ENCODE measurements at regions not wholly inside any gene's neighbourhood (a gene's known extent, or its start where the extent isn't known, plus 50 kb on each side); places are given as distances from the start of the nearest gene placed in this dataset.
"Not testable (repeated sequence)": the region's sequence is repeated elsewhere in the genome, so short reads cannot be mapped to it uniquely, and the experiment has no call there.

DNA sequence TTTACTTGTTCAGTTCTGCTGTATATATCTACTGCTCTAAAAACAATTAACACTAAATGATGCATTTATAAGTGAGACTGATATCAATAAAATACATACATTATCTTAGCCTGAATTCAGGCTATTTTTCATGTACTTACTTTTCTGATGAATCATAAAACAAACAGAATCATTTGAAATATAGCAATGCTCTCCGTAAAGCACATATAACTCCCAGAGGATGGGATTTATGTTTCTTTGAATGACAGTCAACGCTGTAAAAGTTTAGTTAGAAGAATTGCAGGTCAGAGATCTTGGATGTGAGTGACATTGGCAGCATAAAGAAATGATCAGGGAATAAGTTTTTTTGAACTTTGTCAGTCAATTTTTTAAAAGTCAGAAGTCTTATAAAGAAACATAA lies 740.2 kb upstream of the NOVA1 start:
- TF ChIP-seq, protein P1, sequence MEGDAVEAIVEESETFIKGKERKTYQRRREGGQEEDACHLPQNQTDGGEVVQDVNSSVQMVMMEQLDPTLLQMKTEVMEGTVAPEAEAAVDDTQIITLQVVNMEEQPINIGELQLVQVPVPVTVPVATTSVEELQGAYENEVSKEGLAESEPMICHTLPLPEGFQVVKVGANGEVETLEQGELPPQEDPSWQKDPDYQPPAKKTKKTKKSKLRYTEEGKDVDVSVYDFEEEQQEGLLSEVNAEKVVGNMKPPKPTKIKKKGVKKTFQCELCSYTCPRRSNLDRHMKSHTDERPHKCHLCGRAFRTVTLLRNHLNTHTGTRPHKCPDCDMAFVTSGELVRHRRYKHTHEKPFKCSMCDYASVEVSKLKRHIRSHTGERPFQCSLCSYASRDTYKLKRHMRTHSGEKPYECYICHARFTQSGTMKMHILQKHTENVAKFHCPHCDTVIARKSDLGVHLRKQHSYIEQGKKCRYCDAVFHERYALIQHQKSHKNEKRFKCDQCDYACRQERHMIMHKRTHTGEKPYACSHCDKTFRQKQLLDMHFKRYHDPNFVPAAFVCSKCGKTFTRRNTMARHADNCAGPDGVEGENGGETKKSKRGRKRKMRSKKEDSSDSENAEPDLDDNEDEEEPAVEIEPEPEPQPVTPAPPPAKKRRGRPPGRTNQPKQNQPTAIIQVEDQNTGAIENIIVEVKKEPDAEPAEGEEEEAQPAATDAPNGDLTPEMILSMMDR (IDR thresholded peaks at IDR 0.05): no peak
- no peak overlapping the region for H3K9ac ChIP-seq
- H3K4me2 ChIP-seq (ENCODE audit: low read length): no peak overlapping the region
- no peaks in the 10 kb centered on the region for H3K27me3 ChIP-seq (ENCODE audit: control insufficient read depth, insufficient read depth, low read length)
- no peaks in the 10 kb centered on the region for H3K79me2 ChIP-seq
- no peaks in the 10 kb centered on the region for H3K36me3 ChIP-seq (ENCODE audit: control insufficient read depth, insufficient read depth, low read length)
- no peak overlapping the region for H3K4me3 ChIP-seq (ENCODE audit: low read depth, low read length)
- H3K27ac ChIP-seq: no peak overlapping the region
- H3K9me3 ChIP-seq (ENCODE audit: control insufficient read depth, low read length): no peaks in the 10 kb centered on the region
- H3K4me1 ChIP-seq: no peaks in the 10 kb centered on the region
- no peak overlapping the region for H2AFZ ChIP-seq

DNA sequence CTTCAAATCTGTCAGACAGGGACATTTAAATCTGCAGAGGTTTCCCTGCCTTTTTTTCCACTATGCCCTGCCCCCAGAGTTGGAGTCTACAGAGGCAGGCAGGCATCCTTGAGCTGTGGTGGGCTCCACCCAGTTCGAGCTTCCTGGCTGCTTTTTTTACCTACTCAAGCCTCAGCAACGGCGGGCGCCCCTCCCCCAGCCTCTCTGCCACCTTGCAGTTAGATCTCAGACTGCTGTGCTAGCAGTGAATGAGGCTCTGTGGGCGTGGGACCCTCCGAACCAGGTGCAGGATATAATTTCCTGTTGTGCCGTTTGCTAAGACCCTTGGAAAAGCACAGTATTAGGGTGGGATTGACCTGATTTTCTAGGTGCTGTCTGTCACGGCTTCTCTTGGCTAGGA lies 765.2 kb upstream of the NOVA1 start:
- H3K27me3 ChIP-seq (ENCODE audit: control insufficient read depth, insufficient read depth, low read length); H3K9ac ChIP-seq; H3K36me3 ChIP-seq (ENCODE audit: control insufficient read depth, insufficient read depth, low read length); H3K4me2 ChIP-seq (ENCODE audit: low read length); H3K79me2 ChIP-seq; H3K4me1 ChIP-seq; H3K27ac ChIP-seq; H3K9me3 ChIP-seq (ENCODE audit: control insufficient read depth, low read length); H3K4me3 ChIP-seq (ENCODE audit: low read depth, low read length); H2AFZ ChIP-seq: not testable (repeated sequence)

DNA sequence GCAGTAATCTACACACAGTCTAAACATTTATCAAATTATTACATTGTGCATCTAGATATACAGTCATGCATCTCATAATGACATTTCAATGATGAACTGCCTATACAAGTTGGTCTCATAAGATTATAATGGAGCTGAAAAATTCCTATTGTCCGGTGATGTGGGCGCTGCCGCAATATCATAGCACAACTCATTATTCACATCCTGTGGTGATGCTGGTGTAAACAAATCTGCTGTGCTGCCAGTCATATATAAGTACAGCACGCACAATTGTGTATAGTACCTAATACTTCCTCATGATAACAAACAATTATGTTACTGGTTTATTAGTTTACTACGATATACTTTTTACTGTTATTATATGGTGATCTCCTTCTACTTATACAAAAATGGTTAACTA lies 768.8 kb upstream of the NOVA1 start:
- Histone ChIP-seq H3K9ac (no peak overlapping the region), H3K4me3 (ENCODE audit: low read depth, low read length) (no peak overlapping the region), H3K36me3 (ENCODE audit: control insufficient read depth, insufficient read depth, low read length) (no peaks in the 10 kb centered on the region), H3K4me1 (no peaks in the 10 kb centered on the region), H3K9me3 (ENCODE audit: control insufficient read depth, low read length) (no peaks in the 10 kb centered on the region), H3K27me3 (ENCODE audit: control insufficient read depth, insufficient read depth, low read length) (no peaks in the 10 kb centered on the region), H3K27ac (no peak overlapping the region), H3K79me2 (no peaks in the 10 kb centered on the region), H3K4me2 (ENCODE audit: low read length) (no peak overlapping the region), H2AFZ (no peak overlapping the region)
- TF ChIP-seq, protein P1 (IDR thresholded peaks at IDR 0.05): no peak

DNA sequence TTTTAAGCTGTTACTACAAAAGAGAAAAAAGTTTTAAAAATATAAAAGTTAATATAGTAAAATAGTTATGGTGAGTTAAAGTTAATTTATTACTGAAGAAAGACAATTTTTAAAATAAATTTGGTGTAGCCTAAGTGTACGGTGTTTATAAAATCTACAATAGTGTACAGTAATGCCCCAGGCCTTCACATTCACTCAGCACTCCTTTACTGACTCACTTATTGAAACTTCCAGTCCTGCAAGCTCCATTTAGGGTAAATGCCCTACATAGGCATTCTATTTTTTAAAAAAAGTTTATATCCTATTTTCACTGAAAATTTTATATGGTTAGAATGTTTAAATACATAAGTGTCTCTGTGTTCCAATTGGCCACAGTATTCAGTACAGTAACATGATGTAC lies 769.5 kb upstream of the NOVA1 start:
- H3K4me2 ChIP-seq (ENCODE audit: low read length): no peak overlapping the region
- no peak overlapping the region for H3K4me3 ChIP-seq (ENCODE audit: low read depth, low read length)
- no peaks in the 10 kb centered on the region for H3K36me3 ChIP-seq (ENCODE audit: control insufficient read depth, insufficient read depth, low read length)
- H3K27me3 ChIP-seq (ENCODE audit: control insufficient read depth, insufficient read depth, low read length): no peaks in the 10 kb centered on the region
- H3K9ac ChIP-seq: no peak overlapping the region
- H3K27ac ChIP-seq: no peak overlapping the region
- H2AFZ ChIP-seq: no peak overlapping the region
- no peaks in the 10 kb centered on the region for H3K4me1 ChIP-seq
- TF ChIP-seq, protein P1 (IDR thresholded peaks at IDR 0.05): no peak
- no peaks in the 10 kb centered on the region for H3K79me2 ChIP-seq
- no peaks in the 10 kb centered on the region for H3K9me3 ChIP-seq (ENCODE audit: control insufficient read depth, low read length)

DNA sequence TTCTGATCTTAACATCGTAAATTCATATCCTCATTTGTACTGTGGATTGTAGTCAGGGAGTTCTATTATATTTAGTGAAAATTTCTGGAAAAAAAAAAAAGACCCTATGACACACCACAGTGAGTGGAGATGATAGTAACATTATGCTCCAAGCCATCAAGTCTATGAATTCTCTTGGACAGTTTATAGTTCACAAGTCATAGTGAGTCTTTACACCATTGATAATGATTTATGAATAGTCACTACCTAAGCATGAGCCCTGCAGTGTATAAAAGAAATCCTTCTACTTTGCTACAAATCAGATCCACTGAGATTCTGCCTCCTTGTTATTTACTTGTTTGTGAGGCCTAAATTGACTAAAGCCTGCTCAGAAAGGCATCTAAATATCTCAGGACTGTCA lies 772.2 kb upstream of the NOVA1 start:
- no peak overlapping the region for H3K4me3 ChIP-seq (ENCODE audit: low read depth, low read length)
- no peak overlapping the region for H2AFZ ChIP-seq
- no peaks in the 10 kb centered on the region for H3K79me2 ChIP-seq
- no peaks in the 10 kb centered on the region for H3K27me3 ChIP-seq (ENCODE audit: control insufficient read depth, insufficient read depth, low read length)
- TF ChIP-seq, protein P1 (IDR thresholded peaks at IDR 0.05): no peak
- no peak overlapping the region for H3K27ac ChIP-seq
- H3K9me3 ChIP-seq (ENCODE audit: control insufficient read depth, low read length): no peaks in the 10 kb centered on the region
- H3K9ac ChIP-seq: no peak overlapping the region
- H3K4me2 ChIP-seq (ENCODE audit: low read length): no peak overlapping the region
- H3K36me3 ChIP-seq (ENCODE audit: control insufficient read depth, insufficient read depth, low read length): no peaks in the 10 kb centered on the region
- no peaks in the 10 kb centered on the region for H3K4me1 ChIP-seq

Data from parathyroid adenoma (tissue), 2 donors.